KMS-11 (cell line): ENCODE measurements at regions not wholly inside any gene's neighbourhood (a gene's known extent, or its start where the extent isn't known, plus 50 kb on each side); places are given as distances from the start of the nearest gene placed in this dataset.

ENCODE experiments used
- H2AFZ ChIP-seq: fragments of 200-600 bp; sonication (generic); 2 replicates; pipeline ENCODE4 v1.6.1; 2016; ENCODE audit warnings: antibody characterized with exemption, mixed run types, low read depth
- H3K27ac ChIP-seq: fragments of 200-600 bp; sonication (generic); 2 replicates; pipeline ENCODE4 v1.6.1; 2016; ENCODE audit warnings: mild to moderate bottlenecking, mixed run types
- H3K27me3 ChIP-seq: fragments of 200-600 bp; sonication (generic); 2 replicates; pipeline ENCODE4 v1.6.1; 2017; ENCODE audit warnings: mild to moderate bottlenecking, low read depth, mixed run types, moderate library complexity; ENCODE audit not compliant: insufficient read depth
- H3K36me3 ChIP-seq: fragments of 200-600 bp; sonication (generic); 2 replicates; pipeline ENCODE4 v1.6.1; 2017; ENCODE audit warnings: mild to moderate bottlenecking, mixed run types; ENCODE audit not compliant: insufficient read depth
- H3K4me1 ChIP-seq: fragments of 200-600 bp; sonication (generic); 2 replicates; pipeline ENCODE4 v1.6.1; 2016; ENCODE audit warnings: mild to moderate bottlenecking, low read depth, mixed run types; ENCODE audit not compliant: poor library complexity, severe bottlenecking
- H3K4me2 ChIP-seq: fragments of 200-600 bp; sonication (generic); 2 replicates; pipeline ENCODE4 v1.7.0; 2016; ENCODE audit warnings: mild to moderate bottlenecking, mixed run types
- H3K4me3 ChIP-seq: fragments of 200-600 bp; sonication (generic); IDR thresholded peaks from 2 replicates; pipeline ENCODE4 v1.6.1; 2017; ENCODE audit warnings: low read depth, low read length, mixed read lengths; ENCODE audit not compliant: insufficient read depth
- H3K79me2 ChIP-seq: fragments of 200-600 bp; sonication (generic); 2 replicates; pipeline ENCODE4 v1.6.1; 2016; ENCODE audit warnings: low read depth, mixed run types; ENCODE audit not compliant: insufficient read depth
- H3K9ac ChIP-seq: fragments of 200-600 bp; sonication (generic); 2 replicates; pipeline ENCODE4 v1.6.1; 2016; ENCODE audit warnings: mild to moderate bottlenecking, mixed run types
- H4K20me1 ChIP-seq: fragments of 200-600 bp; sonication (generic); 2 replicates; pipeline ENCODE4 v1.6.1; 2016; ENCODE audit warnings: mild to moderate bottlenecking, mixed run types; ENCODE audit not compliant: insufficient read depth
- CTCF ChIP-seq: fragments of 200-600 bp; sonication (generic); conservative IDR thresholded peaks from 2 replicates; pipeline ENCODE4 v1.6.1; 2017; ENCODE audit warnings: low read depth, mild to moderate bottlenecking, antibody characterized with exemption, low read length, moderate library complexity, mixed read lengths

- Histone ChIP-seq H3K27ac (no peak overlapping the region), H3K79me2 (no peaks in the 10 kb centered on the region), H3K4me3 (no peak overlapping the region), H3K4me2 (no peak overlapping the region), H3K9ac (no peak overlapping the region), H3K36me3 (no peaks in the 10 kb centered on the region), H3K27me3 (no peaks in the 10 kb centered on the region), H3K4me1 (no peaks in the 10 kb centered on the region), H4K20me1 (no peaks in the 10 kb centered on the region), H2AFZ (no peak overlapping the region)
- TF ChIP-seq CTCF, result no peak
Observed at GRCh38 chr10:78856421-78856820, 212.3 kb upstream of the ZMIZ1 start.

GRCh38 chr10:78857193-78857592, 211.6 kb upstream of the ZMIZ1 start:
- Histone ChIP-seq H4K20me1 (no peaks in the 10 kb centered on the region), H2AFZ (no peak overlapping the region), H3K27ac (no peak overlapping the region), H3K4me3 (no peak overlapping the region), H3K4me2 (no peak overlapping the region), H3K9ac (no peak overlapping the region), H3K36me3 (no peaks in the 10 kb centered on the region), H3K79me2 (no peaks in the 10 kb centered on the region), H3K4me1 (no peaks in the 10 kb centered on the region), H3K27me3 (no peaks in the 10 kb centered on the region)
- no peak for TF ChIP-seq CTCF

GRCh38 chr10:78859266-78859665, 209.5 kb upstream of the ZMIZ1 start:
- H2AFZ ChIP-seq, result no peak overlapping the region
- TF ChIP-seq CTCF, result no peak
- H3K79me2 ChIP-seq, result no peaks in the 10 kb centered on the region
- no peaks in the 10 kb centered on the region for H4K20me1 ChIP-seq
- H3K4me3 ChIP-seq, result no peak overlapping the region
- no peaks in the 10 kb centered on the region for H3K4me1 ChIP-seq
- H3K9ac ChIP-seq, result no peak overlapping the region
- no peak overlapping the region for H3K4me2 ChIP-seq
- no peak overlapping the region for H3K27ac ChIP-seq
- H3K27me3 ChIP-seq, result no peaks in the 10 kb centered on the region
- no peaks in the 10 kb centered on the region for H3K36me3 ChIP-seq

- H3K9ac ChIP-seq, result no peak overlapping the region
- no peak overlapping the region for H2AFZ ChIP-seq
- no peak overlapping the region for H3K4me2 ChIP-seq
- no peaks in the 10 kb centered on the region for H3K79me2 ChIP-seq
- no peak overlapping the region for H3K4me3 ChIP-seq
- H4K20me1 ChIP-seq, result no peaks in the 10 kb centered on the region
- no peak for TF ChIP-seq CTCF
- H3K27ac ChIP-seq, result no peak overlapping the region
- H3K27me3 ChIP-seq, result no peaks in the 10 kb centered on the region
- no peaks in the 10 kb centered on the region for H3K36me3 ChIP-seq
- no peaks in the 10 kb centered on the region for H3K4me1 ChIP-seq
Observed at GRCh38 chr10:78859769-78860168, 209.0 kb upstream of the ZMIZ1 start.
